LNCaP clone FGC (cell line): ENCODE measurements at regions not wholly inside any gene's neighbourhood (a gene's known extent, or its start where the extent isn't known, plus 50 kb on each side); places are given as distances from the start of the nearest gene placed in this dataset.

ENCODE experiments used
- DNase-seq: peaks from one replicate; pipeline ENCODE4 v3.0.0-alpha.2; 2011; ENCODE audit warnings: low read depth
- H3K4me3 ChIP-seq: 2 replicates; pipeline ENCODE4 v1.5.1; 2011; ENCODE audit warnings: mild to moderate bottlenecking, low read depth, low read length, control low read depth
- TF ChIP-seq, protein P1 (sequence below): IDR thresholded peaks from 2 replicates; pipeline ENCODE4 v1.5.1; 2012; ENCODE audit warnings: mild to moderate bottlenecking; ENCODE audit not compliant: control insufficient read depth, insufficient read depth; ENCODE audit errors: extremely low read depth

DNA sequence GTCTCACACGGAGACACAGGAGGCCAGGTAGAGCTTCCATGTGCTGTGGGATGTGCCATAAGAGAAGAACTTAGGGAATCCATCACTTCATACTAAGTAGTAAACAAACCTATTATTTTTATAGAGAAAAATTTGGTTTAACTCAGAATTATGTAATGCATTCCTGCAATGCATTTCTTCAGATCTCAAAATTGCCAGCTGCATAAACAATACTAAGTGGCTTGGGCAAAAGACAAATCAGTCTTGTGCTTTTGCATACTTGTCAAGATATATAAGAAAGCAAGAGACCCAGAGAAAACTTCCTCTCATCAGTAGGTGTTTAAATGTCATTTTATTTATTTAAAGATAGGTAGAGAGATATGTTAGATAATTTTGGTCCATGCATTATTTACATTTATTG is 382.1 kb upstream of the CTSO start:
- DNase-seq, result no peak
- H3K4me3 ChIP-seq, result no peak overlapping the region
- TF ChIP-seq, protein P1, sequence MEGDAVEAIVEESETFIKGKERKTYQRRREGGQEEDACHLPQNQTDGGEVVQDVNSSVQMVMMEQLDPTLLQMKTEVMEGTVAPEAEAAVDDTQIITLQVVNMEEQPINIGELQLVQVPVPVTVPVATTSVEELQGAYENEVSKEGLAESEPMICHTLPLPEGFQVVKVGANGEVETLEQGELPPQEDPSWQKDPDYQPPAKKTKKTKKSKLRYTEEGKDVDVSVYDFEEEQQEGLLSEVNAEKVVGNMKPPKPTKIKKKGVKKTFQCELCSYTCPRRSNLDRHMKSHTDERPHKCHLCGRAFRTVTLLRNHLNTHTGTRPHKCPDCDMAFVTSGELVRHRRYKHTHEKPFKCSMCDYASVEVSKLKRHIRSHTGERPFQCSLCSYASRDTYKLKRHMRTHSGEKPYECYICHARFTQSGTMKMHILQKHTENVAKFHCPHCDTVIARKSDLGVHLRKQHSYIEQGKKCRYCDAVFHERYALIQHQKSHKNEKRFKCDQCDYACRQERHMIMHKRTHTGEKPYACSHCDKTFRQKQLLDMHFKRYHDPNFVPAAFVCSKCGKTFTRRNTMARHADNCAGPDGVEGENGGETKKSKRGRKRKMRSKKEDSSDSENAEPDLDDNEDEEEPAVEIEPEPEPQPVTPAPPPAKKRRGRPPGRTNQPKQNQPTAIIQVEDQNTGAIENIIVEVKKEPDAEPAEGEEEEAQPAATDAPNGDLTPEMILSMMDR, result no peak

DNA sequence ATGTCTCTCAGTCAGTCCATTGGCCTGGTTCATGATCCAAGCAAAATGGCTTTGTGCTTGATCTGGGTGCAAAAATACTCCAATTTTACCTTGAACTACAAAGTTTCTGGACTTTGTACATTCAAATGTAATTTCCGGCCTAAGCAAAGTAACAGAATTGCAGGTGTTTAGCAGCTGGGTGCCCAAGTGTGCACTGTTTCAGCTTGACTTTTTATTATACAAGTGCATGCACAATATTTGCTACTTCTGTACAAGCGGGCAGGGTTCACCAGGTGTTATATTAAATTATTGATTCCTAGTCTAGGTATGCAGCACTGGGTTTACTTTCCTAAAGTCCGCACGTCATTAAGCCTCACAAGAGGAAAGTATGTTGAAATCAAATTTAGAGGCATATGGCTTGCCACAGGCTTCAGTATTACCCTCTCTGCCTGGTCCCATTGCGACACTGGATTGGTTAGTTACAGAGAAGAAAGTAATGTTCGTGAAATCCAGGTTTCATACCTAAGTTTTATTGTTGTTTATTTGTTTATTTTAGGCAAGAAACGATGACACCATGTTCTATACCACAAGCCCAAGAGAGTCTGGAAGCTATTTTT is 376.9 kb upstream of the CTSO start:
- TF ChIP-seq, protein P1, result no peak
- no peak for DNase-seq
- no peak overlapping the region for H3K4me3 ChIP-seq

DNA sequence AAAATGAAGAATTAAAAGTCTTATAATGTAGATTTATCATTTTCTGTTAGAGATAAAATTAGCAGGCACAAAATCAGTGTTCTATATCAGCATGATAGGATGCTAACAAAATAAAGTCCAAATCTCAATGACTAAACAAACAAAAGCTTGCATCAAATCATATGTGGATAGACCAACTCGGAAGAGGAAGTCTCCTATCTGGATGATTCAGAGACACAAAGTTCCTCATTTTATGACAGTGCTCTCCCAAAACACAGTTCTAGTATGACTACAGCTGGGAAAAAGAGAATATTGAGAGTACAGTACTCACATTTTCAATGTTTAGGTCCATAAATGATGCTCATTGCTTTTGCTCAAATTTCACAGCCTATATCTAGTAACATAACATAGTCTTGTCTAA is 376.1 kb upstream of the CTSO start:
- TF ChIP-seq, protein P1, result no peak
- no peak overlapping the region for H3K4me3 ChIP-seq
- no peak for DNase-seq

DNA sequence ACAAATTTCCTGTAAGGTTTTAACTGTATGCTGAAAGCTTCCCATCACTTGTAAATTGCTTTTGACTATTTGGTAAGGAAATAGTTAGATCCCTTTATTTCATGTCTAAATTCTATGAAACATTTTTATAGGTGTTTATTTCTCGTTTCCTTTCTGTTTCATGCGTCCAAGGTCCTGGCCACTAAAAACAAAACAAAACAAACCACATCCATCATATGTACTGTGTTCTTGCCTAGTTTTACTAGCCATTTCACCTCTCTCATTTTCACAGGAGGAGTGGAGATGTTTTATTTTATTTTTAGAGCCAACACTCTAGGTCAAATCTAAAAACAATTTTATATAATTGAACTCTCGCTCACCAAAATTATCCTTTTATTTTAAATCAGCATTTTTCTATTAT is 375.2 kb upstream of the CTSO start:
- DNase-seq, result no peak
- H3K4me3 ChIP-seq, result no peak overlapping the region
- TF ChIP-seq, protein P1, result no peak

DNA sequence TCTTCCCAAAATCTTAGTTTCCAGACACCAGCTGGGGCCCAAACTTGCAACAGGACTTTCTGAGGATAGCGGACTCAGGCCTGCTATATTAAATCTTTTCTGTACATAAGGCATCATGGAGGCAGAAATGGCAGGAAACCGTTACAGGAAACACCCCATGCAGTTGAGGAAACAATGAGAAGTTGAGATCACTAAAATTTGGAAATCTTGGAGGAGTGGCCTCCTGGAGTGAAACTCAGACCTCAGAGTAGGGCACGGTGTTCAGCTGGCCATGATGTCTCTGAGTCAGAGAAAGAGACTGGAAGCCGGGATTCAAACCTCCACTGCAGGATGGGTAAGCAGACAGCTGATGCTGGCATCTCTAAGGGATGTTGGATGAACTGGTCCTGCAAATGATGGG is 372.6 kb upstream of the CTSO start:
- no peak overlapping the region for H3K4me3 ChIP-seq
- TF ChIP-seq, protein P1, result no peak
- DNase-seq, result no peak

DNA sequence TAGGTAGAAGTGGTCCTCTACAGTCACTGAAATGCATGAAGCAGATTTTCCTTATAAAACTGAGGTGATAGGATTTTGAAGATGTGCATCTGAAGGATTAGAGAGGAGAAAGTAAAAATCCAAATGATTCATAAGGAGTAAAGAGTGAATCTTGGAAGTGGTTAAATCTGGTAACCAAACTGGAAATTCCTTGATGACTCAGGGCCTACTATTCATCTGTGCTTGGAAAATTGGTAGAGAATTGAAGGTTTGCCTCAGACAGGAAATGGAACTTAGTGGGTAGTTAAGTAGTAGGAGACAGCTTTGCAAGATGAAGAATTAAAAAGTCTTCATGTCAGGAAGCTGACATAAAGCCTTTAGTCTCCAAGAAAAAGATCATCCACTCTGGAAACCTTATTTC is 368.9 kb upstream of the CTSO start:
- TF ChIP-seq, protein P1, result no peak
- no peak overlapping the region for H3K4me3 ChIP-seq
- DNase-seq, result no peak

DNA sequence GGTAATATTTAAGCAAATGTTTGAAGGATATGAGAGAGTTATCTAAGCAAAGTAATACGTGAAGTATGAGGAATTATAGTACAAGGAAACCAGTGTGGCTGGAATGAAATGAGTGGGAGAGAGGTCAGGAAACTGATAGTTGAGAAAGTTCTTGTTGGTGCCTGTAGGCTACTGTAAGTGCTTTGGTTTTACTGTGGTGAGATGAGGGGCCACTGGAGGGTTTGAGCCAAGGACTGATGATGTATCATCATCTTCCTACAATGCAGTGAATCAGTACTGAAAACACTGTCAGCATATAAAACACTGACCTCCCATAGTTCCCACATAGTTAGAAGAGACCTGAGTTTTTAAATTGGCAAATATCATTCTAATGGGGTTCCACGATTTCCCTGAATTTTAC is 367.5 kb upstream of the CTSO start:
- H3K4me3 ChIP-seq, result no peak overlapping the region
- DNase-seq, result no peak
- TF ChIP-seq, protein P1, result no peak
